Transverse colon (tissue), 4 donors: ENCODE measurements at regions not wholly inside any gene's neighbourhood (a gene's known extent, or its start where the extent isn't known, plus 50 kb on each side); places are given as distances from the start of the nearest gene placed in this dataset.

ENCODE experiments used
- DNase-seq: peaks from one replicate; pipeline ENCODE4 v3.0.0-alpha.2; 2019
- H3K27ac ChIP-seq, 4 donors: fragments of 200-600 bp; sonication (generic); 2 replicates each; pipeline ENCODE4 v1.5.1; 2016 to 2018; ENCODE audit warnings: inconsistent platforms in 4 of 4
- H3K27me3 ChIP-seq: fragments of 200-600 bp; sonication (generic); 2 replicates; pipeline ENCODE4 v1.5.1; 2017; ENCODE audit warnings: inconsistent platforms
- H3K36me3 ChIP-seq, 4 donors: fragments of 200-600 bp; sonication (generic); 2 replicates each; pipeline ENCODE4 v1.5.1; 2017 to 2019; ENCODE audit warnings: inconsistent platforms in 4 of 4
- H3K4me1 ChIP-seq, 4 donors: fragments of 200-600 bp; sonication (generic); 2 replicates each; pipeline ENCODE4 v1.5.1; 2017 to 2020; ENCODE audit warnings: inconsistent platforms in 4 of 4
- H3K4me3 ChIP-seq, 4 donors: fragments of 200-600 bp; sonication (generic); 1 replicate in 1 of 4; 2 replicates in 3 of 4; pipeline versions ENCODE4 v1.5.1 to v1.6.1; 2017 to 2019; ENCODE audit warnings: inconsistent platforms in 4 of 4
- H3K9me3 ChIP-seq, 2 donors: fragments of 200-600 bp; sonication (generic); 2 replicates each; pipeline ENCODE4 v1.5.1; 2017 to 2019; ENCODE audit warnings: inconsistent platforms in 2 of 2
- CTCF ChIP-seq, 5 experiments: fragments of 200-600 bp in 3 of 5; fragments of 450-650 bp in 2 of 5; sonication (generic) in 3 of 5; IDR thresholded peaks; 1 replicate in 2 of 5; 2 replicates in 3 of 5; pipeline ENCODE4 v1.5.1; 2016 to 2017; ENCODE audit warnings: antibody characterized with exemption in 5 of 5, inconsistent platforms in 3 of 5, mild to moderate bottlenecking in 2 of 5, moderate library complexity in 1 of 5
- EP300 ChIP-seq: sonication (generic); formaldehyde crosslinking; IDR thresholded peaks from one replicate; pipeline ENCODE4 v1.6.1; 2017; ENCODE audit warnings: antibody characterized with exemption, low read depth
- POLR2A ChIP-seq: fragments of 450-650 bp; IDR thresholded peaks from one replicate; pipeline ENCODE4 v1.6.1; 2016; ENCODE audit warnings: antibody characterized with exemption, mild to moderate bottlenecking, moderate library complexity
- POLR2AphosphoS5 ChIP-seq, 3 donors: sonication (generic); formaldehyde crosslinking; IDR thresholded peaks; one replicate each; pipeline ENCODE4 v1.6.1; 2016; ENCODE audit warnings: antibody characterized with exemption in 3 of 3
- WGBS, 2 donors: methylation state at CpG; one replicate each; pipeline ENCODE4 v1.1.5; 2018; ENCODE audit warnings: low coverage in 1 of 2; 5-methylcytosine and 5-hydroxymethylcytosine counted together
- in situ Hi-C, 4 donors: fragments of 200-750 bp; cut with MboI; loops; one replicate each; pipeline versions ENCODE4 v1.15.0 to v1.15.1; 2017; ENCODE audit warnings: low sequenced_read_pairs in 3 of 4, low pct_ligation_motif_present in 1 of 4, low pct_unique_long_range_greater_than_20kb in 1 of 4
- intact Hi-C: fragments of 100-400 bp; cut with DNase I; formaldehyde crosslinking; loops from one replicate; pipeline ENCODE4 v1.15.1; 2023; ENCODE audit warnings: low total_unique reads

GRCh38 chr6:28606424-28607391 is 81.0 kb downstream of the GPX5 start:
- Histone ChIP-seq H3K4me1 (peaks cover 0 to 3% (median 0%) of the 10 kb centered on the region in 4 donors), H3K27ac (no peak overlapping the region), H3K27me3 (peaks cover 67% of the 10 kb centered on the region), H3K9me3 (no peaks in the 10 kb centered on the region), H3K4me3 (no peak overlapping the region), H3K36me3 (no peaks in the 10 kb centered on the region)
- 10 to 11% methylated on average over 15 to 30 of the region's 30 CpGs for WGBS, 2 donors
- intact Hi-C loops (no loop called here), in situ Hi-C loops (no loop called here)
- DNase-seq = no peak
- TF ChIP-seq POLR2AphosphoS5 (IDR thresholded peaks at IDR 0.05) = no peak
- TF ChIP-seq CTCF (IDR thresholded peaks at IDR 0.05) = no peak
- TF ChIP-seq POLR2A = no peak
- no peak for TF ChIP-seq EP300

GRCh38 chr6:28607990-28608389 is 82.3 kb downstream of the GPX5 start:
- no peak for DNase-seq
- no peak overlapping the region for H3K4me3 ChIP-seq
- intact Hi-C loops = no loop called here
- 48 to 64% methylated on average over 4 to 9 of the region's 9 CpGs for WGBS, 2 donors
- peaks cover 64% of the 10 kb centered on the region for H3K27me3 ChIP-seq
- TF ChIP-seq POLR2A (no peak), EP300 (no peak), CTCF (IDR thresholded peaks at IDR 0.05) (no peak), POLR2AphosphoS5 (IDR thresholded peaks at IDR 0.05) (no peak)
- H3K9me3 ChIP-seq = no peaks in the 10 kb centered on the region
- no peak overlapping the region for H3K27ac ChIP-seq
- in situ Hi-C loops = no loop called here
- no peaks in the 10 kb centered on the region for H3K36me3 ChIP-seq
- peaks cover 0 to 3% (median 0%) of the 10 kb centered on the region in 4 donors for H3K4me1 ChIP-seq

- WGBS, 2 donors = 92 to 94% methylated on average over 2 to 3 of the region's 3 CpGs
- in situ Hi-C loops = no loop called here
These were observed 84.0 kb downstream of the GPX5 start for GRCh38 chr6:28609672-28610071.

GRCh38 chr6:28615616-28615954 is 89.9 kb downstream of the GPX5 start:
- H3K36me3 ChIP-seq = no peaks in the 10 kb centered on the region
- H3K9me3 ChIP-seq = no peaks in the 10 kb centered on the region
- H3K27me3 ChIP-seq = peaks cover 40% of the 10 kb centered on the region
- no peak overlapping the region for H3K27ac ChIP-seq
- no peak overlapping the region for H3K4me3 ChIP-seq
- DNase-seq = no peak
- intact Hi-C loops (no loop called here), in situ Hi-C loops (no loop called here)
- H3K4me1 ChIP-seq = no peaks in the 10 kb centered on the region
- TF ChIP-seq POLR2AphosphoS5 (IDR thresholded peaks at IDR 0.05) (no peak), POLR2A (no peak), CTCF (IDR thresholded peaks at IDR 0.05) (no peak), EP300 (no peak)
- 65 to 80% methylated on average over 7 of the region's 7 CpGs for WGBS, 2 donors

More at GRCh38 chr6:28609672-28610071, 84.0 kb downstream of the GPX5 start:
- no peak for DNase-seq
- TF ChIP-seq EP300 = no peak
- TF ChIP-seq POLR2AphosphoS5 (IDR thresholded peaks at IDR 0.05) = no peak
- no peak for TF ChIP-seq POLR2A
- intact Hi-C loops = no loop called here
- peaks cover 61% of the 10 kb centered on the region for H3K27me3 ChIP-seq
- no peaks in the 10 kb centered on the region for H3K9me3 ChIP-seq
- H3K4me3 ChIP-seq = no peak overlapping the region
- H3K4me1 ChIP-seq = peaks cover 0 to 3% (median 0%) of the 10 kb centered on the region in 4 donors
- no peak overlapping the region for H3K27ac ChIP-seq
- no peaks in the 10 kb centered on the region for H3K36me3 ChIP-seq
